SK-N-SH (cell line): ENCODE measurements at regions not wholly inside any gene's neighbourhood (a gene's known extent, or its start where the extent isn't known, plus 50 kb on each side); places are given as distances from the start of the nearest gene placed in this dataset.

Experiments
- CHD2 ChIP-seq: fragments of 150-350 bp; IDR thresholded peaks from 2 replicates; pipeline ENCODE4 v1.6.1; 2018; ENCODE audit warnings: low read length; ENCODE audit not compliant: partially characterized antibody
- GABPA ChIP-seq: IDR thresholded peaks from 2 replicates; pipeline ENCODE4 v1.4.0; 2012; ENCODE audit warnings: low read depth, mild to moderate bottlenecking
- MEF2A ChIP-seq: IDR thresholded peaks from 2 replicates; pipeline ENCODE4 v1.4.0; 2012; ENCODE audit warnings: low read depth, borderline replicate concordance
- SIN3A ChIP-seq: IDR thresholded peaks from 2 replicates; pipeline ENCODE4 v1.6.1; 2012; ENCODE audit warnings: low read depth, mild to moderate bottlenecking, low read length, moderate library complexity, borderline replicate concordance
- TAF1 ChIP-seq: IDR thresholded peaks from 2 replicates; pipeline ENCODE4 v1.6.1; 2012; ENCODE audit warnings: low read depth, mild to moderate bottlenecking, low read length, moderate library complexity, borderline replicate concordance
- YY1 ChIP-seq: IDR thresholded peaks from 2 replicates; pipeline ENCODE4 v1.4.0; 2012; ENCODE audit warnings: low read depth, mild to moderate bottlenecking
- TF ChIP-seq, protein P1 (sequence below): IDR thresholded peaks from 2 replicates; pipeline ENCODE4 v1.4.0; 2012; ENCODE audit warnings: low read depth
- TF ChIP-seq, protein P2 (sequence below): IDR thresholded peaks from 2 replicates; pipeline ENCODE4 v1.4.0; 2012; ENCODE audit warnings: low read depth, borderline replicate concordance
- TF ChIP-seq, protein P3 (sequence below): fragments of 200-600 bp; sonication (generic); IDR thresholded peaks from 2 replicates; pipeline ENCODE4 v1.6.1; 2017; ENCODE audit warnings: antibody characterized with exemption, mild to moderate bottlenecking, moderate library complexity

DNA sequence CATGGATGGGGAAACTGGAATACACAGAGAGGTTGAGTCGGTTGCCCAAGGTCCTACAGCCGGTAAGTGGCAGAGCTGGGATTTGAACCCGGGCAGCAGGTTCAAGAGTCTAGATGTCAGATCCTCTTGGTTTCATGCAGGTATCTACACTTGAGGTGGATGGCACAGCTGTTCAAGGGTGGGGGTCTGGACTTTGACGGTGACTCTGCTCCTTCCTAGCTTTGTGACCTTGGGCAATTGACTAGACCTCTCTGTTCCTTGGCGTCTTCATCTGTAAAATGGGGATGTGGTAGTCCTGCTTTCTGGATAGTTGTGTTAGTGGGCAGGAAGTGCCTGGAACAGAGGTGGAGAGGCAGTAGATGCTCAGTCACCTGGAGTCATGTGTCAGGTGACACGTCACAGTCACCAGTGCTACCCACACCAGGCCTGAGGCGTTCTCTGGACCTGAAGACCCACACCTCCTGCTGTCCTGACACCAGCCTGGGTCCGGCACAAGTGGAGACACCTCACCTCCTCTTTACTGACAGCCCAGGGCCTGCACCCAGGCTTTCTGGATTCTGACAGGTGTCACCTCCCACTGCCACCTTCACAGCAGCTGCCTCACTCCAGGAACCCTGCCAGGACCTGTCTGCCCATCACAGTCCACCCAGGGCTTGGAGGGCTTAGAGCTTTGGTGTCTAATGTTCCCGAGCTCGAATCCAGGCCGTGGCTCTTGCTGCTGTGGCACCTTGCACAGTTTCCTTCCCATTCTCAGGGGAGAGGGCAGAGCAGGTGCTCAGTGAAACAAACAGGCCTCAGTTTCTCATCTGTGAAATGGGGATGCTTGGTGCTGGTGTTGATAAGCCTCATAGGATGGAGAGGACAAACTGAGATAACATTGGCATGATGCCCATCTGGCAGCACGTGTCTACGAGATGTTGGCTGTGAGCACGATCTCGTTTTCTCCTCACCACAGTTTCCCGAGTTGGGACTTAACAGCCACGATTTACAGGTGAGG, 83.2 kb upstream of the RUNX3 start:
- TF ChIP-seq, protein P1, sequence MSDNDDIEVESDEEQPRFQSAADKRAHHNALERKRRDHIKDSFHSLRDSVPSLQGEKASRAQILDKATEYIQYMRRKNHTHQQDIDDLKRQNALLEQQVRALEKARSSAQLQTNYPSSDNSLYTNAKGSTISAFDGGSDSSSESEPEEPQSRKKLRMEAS = no peak
- TF ChIP-seq CHD2 (no peak), SIN3A (no peak), YY1 (no peak), MEF2A (no peak), TAF1 (no peak), GABPA (no peak)
- TF ChIP-seq, protein P2, sequence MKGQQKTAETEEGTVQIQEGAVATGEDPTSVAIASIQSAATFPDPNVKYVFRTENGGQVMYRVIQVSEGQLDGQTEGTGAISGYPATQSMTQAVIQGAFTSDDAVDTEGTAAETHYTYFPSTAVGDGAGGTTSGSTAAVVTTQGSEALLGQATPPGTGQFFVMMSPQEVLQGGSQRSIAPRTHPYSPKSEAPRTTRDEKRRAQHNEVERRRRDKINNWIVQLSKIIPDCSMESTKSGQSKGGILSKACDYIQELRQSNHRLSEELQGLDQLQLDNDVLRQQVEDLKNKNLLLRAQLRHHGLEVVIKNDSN = no peak
- TF ChIP-seq, protein P3, sequence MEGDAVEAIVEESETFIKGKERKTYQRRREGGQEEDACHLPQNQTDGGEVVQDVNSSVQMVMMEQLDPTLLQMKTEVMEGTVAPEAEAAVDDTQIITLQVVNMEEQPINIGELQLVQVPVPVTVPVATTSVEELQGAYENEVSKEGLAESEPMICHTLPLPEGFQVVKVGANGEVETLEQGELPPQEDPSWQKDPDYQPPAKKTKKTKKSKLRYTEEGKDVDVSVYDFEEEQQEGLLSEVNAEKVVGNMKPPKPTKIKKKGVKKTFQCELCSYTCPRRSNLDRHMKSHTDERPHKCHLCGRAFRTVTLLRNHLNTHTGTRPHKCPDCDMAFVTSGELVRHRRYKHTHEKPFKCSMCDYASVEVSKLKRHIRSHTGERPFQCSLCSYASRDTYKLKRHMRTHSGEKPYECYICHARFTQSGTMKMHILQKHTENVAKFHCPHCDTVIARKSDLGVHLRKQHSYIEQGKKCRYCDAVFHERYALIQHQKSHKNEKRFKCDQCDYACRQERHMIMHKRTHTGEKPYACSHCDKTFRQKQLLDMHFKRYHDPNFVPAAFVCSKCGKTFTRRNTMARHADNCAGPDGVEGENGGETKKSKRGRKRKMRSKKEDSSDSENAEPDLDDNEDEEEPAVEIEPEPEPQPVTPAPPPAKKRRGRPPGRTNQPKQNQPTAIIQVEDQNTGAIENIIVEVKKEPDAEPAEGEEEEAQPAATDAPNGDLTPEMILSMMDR = no peak
